ENCODE measurements at regions not wholly inside any gene's neighbourhood (a gene's known extent, or its start where the extent isn't known, plus 50 kb on each side); places are given as distances from the start of the nearest gene placed in this dataset.

GRCh38 chr14:98752660-98753059 is 519.3 kb downstream of the BCL11B start:
- POLR2A ChIA-PET, result no interaction called here
- no peak overlapping the region for H3K4me3 ChIP-seq (ENCODE audit: low read depth, low read length)
- CTCF ChIA-PET, result no interaction called here
- TF ChIP-seq KLF1 (tag by site-specific recombination; IDR thresholded peaks at IDR 0.05) (no peak), ZNF146 (tag by site-specific recombination; IDR thresholded peaks at IDR 0.05) (no peak), EGR2 (tag by site-specific recombination; IDR thresholded peaks at IDR 0.05; ENCODE audit: low read depth) (0 out of 2 replicates have a peak, but pooled peaks have one; percentile 11), RBAK (tag by site-specific recombination; IDR thresholded peaks at IDR 0.05) (no peak), ZNF132 (tag by site-specific recombination; IDR thresholded peaks at IDR 0.05; ENCODE audit: borderline replicate concordance) (no peak), ZNF248 (tag by site-specific recombination; IDR thresholded peaks at IDR 0.05) (no peak), HIC1 (tag by site-specific recombination; IDR thresholded peaks at IDR 0.05) (no peak)
- no peak overlapping the region for H3K27ac ChIP-seq (ENCODE audit: extremely low read depth, low read depth, low read length)
- no peaks in the 10 kb centered on the region for H3K36me3 ChIP-seq (ENCODE audit: control insufficient read depth in 2 of 2, insufficient read depth in 1 of 2, low read length in 2 of 2)
- no peaks in the 10 kb centered on the region for H3K9me3 ChIP-seq (ENCODE audit: control insufficient read depth, insufficient read depth, low read depth, low read length)
- no peaks in the 10 kb centered on the region for H3K4me1 ChIP-seq (ENCODE audit: control insufficient read depth, insufficient read depth, low read length)

DNA sequence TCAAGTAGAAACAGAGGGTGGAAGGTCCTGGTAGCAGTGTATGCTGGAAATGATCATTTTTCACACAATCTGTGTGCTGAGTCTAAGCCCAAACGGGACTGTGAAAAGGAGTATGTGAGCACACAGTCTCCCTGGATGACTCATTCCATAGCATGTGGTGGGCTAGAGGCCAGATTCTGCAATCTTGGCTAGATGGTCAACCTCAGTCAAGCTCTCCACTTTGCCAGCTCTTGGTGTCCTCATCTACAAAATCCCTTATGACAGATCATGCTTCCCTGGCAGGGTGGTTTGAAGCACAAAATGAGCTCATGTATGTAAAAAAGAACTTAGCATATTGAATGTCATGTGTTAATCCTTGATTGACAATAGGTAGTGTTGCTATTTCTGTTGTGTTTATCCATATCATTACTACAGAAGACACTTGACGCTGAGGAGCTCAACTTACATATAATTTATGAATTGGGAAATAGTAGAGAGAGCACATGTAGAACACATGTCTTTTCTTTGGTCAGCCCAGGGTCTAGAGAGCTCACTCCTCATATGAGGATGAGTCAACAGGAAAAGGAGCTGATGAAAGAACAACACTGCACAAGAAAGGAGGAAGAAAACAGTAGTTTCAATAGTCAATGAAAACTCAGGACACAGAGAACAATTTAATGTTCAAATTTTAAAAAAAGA is 517.5 kb downstream of the BCL11B start:
- no peaks in the 10 kb centered on the region for H3K9me3 ChIP-seq (ENCODE audit: control insufficient read depth, insufficient read depth, low read depth, low read length)
- TF ChIP-seq ZNF585B (tag by site-specific recombination; IDR thresholded peaks at IDR 0.05) (no peak), ZNF19 (tag by site-specific recombination; IDR thresholded peaks at IDR 0.05; ENCODE audit: low read depth) (no peak), PRDM6 (tag by site-specific recombination; IDR thresholded peaks at IDR 0.05) (no peak), ZNF341 (tag by site-specific recombination; IDR thresholded peaks at IDR 0.05; ENCODE audit: low read depth) (no peak), INSM2 (tag by site-specific recombination; IDR thresholded peaks at IDR 0.05) (no peak), GLIS1 (tag by site-specific recombination; IDR thresholded peaks at IDR 0.05) (no peak), SP2 (tag by site-specific recombination; IDR thresholded peaks at IDR 0.05) (no peak), ZNF292 (tag by site-specific recombination; IDR thresholded peaks at IDR 0.05; ENCODE audit: borderline replicate concordance, low read depth) (no peak)
- ChIA-PET CTCF (interaction anchor here (0.7 kb wide), 1 partner anchor 15 kb away, joined by 3 read pairs; no protein-coding TSS in a partner anchor), POLR2A (no interaction called here)
- H3K36me3 ChIP-seq (ENCODE audit: control insufficient read depth in 2 of 2, insufficient read depth in 1 of 2, low read length in 2 of 2), result no peaks in the 10 kb centered on the region
- H3K4me3 ChIP-seq (ENCODE audit: low read depth, low read length), result no peak overlapping the region
- H3K27ac ChIP-seq (ENCODE audit: extremely low read depth, low read depth, low read length), result no peak overlapping the region
- H3K4me1 ChIP-seq (ENCODE audit: control insufficient read depth, insufficient read depth, low read length), result no peaks in the 10 kb centered on the region

DNA sequence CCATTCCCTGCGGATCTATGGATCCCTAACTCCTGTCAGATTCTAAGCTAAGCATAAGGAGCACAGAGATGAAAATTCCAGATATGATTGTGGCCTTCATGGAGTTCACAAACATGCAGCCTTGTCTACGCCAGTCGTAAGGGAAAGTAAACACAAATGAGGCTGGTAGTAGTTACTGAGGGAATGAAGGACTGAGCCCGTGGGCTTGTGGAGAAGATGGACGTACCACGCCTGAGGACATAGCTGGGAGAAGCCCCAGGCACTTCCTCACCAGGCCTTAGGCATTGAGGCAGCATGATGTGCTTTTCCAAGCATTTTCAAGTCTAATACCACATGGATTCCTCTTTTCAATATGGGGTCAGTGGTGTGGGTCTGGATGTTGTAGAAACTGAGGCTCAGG is 515.2 kb downstream of the BCL11B start:
- Histone ChIP-seq H3K4me3 (ENCODE audit: low read depth, low read length) (no peak overlapping the region), H3K9me3 (ENCODE audit: control insufficient read depth, insufficient read depth, low read depth, low read length) (no peaks in the 10 kb centered on the region), H3K36me3 (ENCODE audit: control insufficient read depth in 2 of 2, insufficient read depth in 1 of 2, low read length in 2 of 2) (no peaks in the 10 kb centered on the region), H3K4me1 (ENCODE audit: control insufficient read depth, insufficient read depth, low read length) (no peaks in the 10 kb centered on the region), H3K27ac (ENCODE audit: extremely low read depth, low read depth, low read length) (no peak overlapping the region)
- TF ChIP-seq CTCF (tag by site-specific recombination; IDR thresholded peaks at IDR 0.05) (no peak), ZNF529 (tag by site-specific recombination; IDR thresholded peaks at IDR 0.05; ENCODE audit: insufficient replicate concordance) (no peak)
- TF ChIP-seq, protein P1, sequence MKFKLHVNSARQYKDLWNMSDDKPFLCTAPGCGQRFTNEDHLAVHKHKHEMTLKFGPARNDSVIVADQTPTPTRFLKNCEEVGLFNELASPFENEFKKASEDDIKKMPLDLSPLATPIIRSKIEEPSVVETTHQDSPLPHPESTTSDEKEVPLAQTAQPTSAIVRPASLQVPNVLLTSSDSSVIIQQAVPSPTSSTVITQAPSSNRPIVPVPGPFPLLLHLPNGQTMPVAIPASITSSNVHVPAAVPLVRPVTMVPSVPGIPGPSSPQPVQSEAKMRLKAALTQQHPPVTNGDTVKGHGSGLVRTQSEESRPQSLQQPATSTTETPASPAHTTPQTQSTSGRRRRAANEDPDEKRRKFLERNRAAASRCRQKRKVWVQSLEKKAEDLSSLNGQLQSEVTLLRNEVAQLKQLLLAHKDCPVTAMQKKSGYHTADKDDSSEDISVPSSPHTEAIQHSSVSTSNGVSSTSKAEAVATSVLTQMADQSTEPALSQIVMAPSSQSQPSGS (tag by site-specific recombination; IDR thresholded peaks at IDR 0.05; ENCODE audit: low read depth), result no peak
- ChIA-PET POLR2A (no interaction called here), CTCF (no interaction called here)
